ENCODE measurements at regions not wholly inside any gene's neighbourhood (a gene's known extent, or its start where the extent isn't known, plus 50 kb on each side); places are given as distances from the start of the nearest gene placed in this dataset.

DNA sequence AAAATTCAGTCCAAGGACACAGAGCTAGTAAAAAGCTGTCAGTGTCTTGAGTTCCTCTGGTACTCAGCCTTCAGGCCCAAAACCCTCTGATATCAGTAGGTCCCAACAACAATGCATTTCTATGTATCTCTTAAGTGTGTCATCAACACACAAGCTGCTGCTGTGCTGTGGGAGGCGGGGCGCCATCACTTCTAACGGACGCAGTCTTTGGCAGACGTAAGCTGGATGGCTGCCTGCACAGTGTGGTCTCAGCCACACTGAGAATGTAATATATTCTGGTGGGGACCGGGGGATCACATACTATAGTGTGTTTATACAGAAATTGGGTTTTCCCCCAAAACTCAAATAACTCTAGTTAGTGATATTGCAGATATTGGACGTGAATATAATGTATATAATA lies 123.9 kb downstream of the SUDS3 start:
- POLR2A ChIA-PET: no interaction called here
- DNase-seq (ENCODE audit: extremely low read depth in 1 of 4, low spot score in 3 of 4) (no peak), ATAC-seq (no peak), FAIRE-seq (no peak)
- H3K9me1 ChIP-seq (ENCODE audit: control insufficient read depth, insufficient read depth, low read length): no peaks in the 10 kb centered on the region
- no peak overlapping the region for H3K9ac ChIP-seq (ENCODE audit: insufficient read depth in 1 of 2, low read depth in 2 of 2, low read length in 2 of 2)
- no peaks in the 10 kb centered on the region for H3K79me2 ChIP-seq (ENCODE audit: control insufficient read depth, insufficient read depth, low read length)
- H3K4me1 ChIP-seq (replicated peaks in 1 of 2; ENCODE audit: control insufficient read depth in 2 of 2, insufficient read depth in 2 of 2, low read length in 2 of 2): no peaks in the 10 kb centered on the region
- intact Hi-C loops (cut with micrococcal nuclease) (no loop called here), in situ Hi-C loops (cut with MboI) (no loop called here)
- CTCF ChIA-PET (ENCODE audit: low intra/inter-chr PET ratio): interaction anchor here (0.6 kb wide), 1 partner anchor 98 kb away, joined by 3 read pairs; no protein-coding TSS in a partner anchor
- WGBS (ENCODE audit: insufficient coverage, low coverage, missing lambda C conversion rate): 0% methylated on average over 7 of the region's 7 CpGs
- peaks cover 0 to 2% of the 10 kb centered on the region in 2 experiments; a peak in 1 of 5 replicates for H3K27me3 ChIP-seq (ENCODE audit: control insufficient read depth in 2 of 2, insufficient read depth in 2 of 2, low read length in 2 of 2)
- TF ChIP-seq LEF1 (IDR thresholded peaks at IDR 0.05) (no peak), ELF1 (tag; IDR thresholded peaks at IDR 0.05) (no peak), TOE1 (IDR thresholded peaks at IDR 0.05; ENCODE audit: borderline replicate concordance) (no peak), TOE1 (CRISPR knock-in tag; IDR thresholded peaks at IDR 0.05; ENCODE audit: borderline replicate concordance, low read depth) (no peak), TSC22D4 (tag; IDR thresholded peaks at IDR 0.05) (no peak), ZBTB1 (CRISPR knock-in tag; IDR thresholded peaks at IDR 0.05; ENCODE audit: borderline replicate concordance, low read depth) (no peak), TCFL5 (CRISPR knock-in tag; conservative IDR thresholded peaks at IDR 0.05) (no peak), ZNF695 (CRISPR knock-in tag; IDR thresholded peaks at IDR 0.05) (no peak), TAF1 (IDR thresholded peaks at IDR 0.05; ENCODE audit: control insufficient read depth, extremely low read depth, insufficient read depth, low read length, severe bottlenecking) (no peak), NR1H2 (CRISPR knock-in tag; IDR thresholded peaks at IDR 0.05) (no peak), BCOR (IDR thresholded peaks at IDR 0.05) (no peak), PYGO2 (tag; IDR thresholded peaks at IDR 0.05) (no peak), ZNF778 (CRISPR knock-in tag; IDR thresholded peaks at IDR 0.05) (no peak), PHF8 (IDR thresholded peaks at IDR 0.05; ENCODE audit: borderline replicate concordance, low read length) (no peak), ZNF696 (CRISPR knock-in tag; conservative IDR thresholded peaks at IDR 0.05) (no peak)
- TF ChIP-seq, protein P1, sequence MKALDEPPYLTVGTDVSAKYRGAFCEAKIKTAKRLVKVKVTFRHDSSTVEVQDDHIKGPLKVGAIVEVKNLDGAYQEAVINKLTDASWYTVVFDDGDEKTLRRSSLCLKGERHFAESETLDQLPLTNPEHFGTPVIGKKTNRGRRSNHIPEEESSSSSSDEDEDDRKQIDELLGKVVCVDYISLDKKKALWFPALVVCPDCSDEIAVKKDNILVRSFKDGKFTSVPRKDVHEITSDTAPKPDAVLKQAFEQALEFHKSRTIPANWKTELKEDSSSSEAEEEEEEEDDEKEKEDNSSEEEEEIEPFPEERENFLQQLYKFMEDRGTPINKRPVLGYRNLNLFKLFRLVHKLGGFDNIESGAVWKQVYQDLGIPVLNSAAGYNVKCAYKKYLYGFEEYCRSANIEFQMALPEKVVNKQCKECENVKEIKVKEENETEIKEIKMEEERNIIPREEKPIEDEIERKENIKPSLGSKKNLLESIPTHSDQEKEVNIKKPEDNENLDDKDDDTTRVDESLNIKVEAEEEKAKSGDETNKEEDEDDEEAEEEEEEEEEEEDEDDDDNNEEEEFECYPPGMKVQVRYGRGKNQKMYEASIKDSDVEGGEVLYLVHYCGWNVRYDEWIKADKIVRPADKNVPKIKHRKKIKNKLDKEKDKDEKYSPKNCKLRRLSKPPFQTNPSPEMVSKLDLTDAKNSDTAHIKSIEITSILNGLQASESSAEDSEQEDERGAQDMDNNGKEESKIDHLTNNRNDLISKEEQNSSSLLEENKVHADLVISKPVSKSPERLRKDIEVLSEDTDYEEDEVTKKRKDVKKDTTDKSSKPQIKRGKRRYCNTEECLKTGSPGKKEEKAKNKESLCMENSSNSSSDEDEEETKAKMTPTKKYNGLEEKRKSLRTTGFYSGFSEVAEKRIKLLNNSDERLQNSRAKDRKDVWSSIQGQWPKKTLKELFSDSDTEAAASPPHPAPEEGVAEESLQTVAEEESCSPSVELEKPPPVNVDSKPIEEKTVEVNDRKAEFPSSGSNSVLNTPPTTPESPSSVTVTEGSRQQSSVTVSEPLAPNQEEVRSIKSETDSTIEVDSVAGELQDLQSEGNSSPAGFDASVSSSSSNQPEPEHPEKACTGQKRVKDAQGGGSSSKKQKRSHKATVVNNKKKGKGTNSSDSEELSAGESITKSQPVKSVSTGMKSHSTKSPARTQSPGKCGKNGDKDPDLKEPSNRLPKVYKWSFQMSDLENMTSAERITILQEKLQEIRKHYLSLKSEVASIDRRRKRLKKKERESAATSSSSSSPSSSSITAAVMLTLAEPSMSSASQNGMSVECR (CRISPR knock-in tag; IDR thresholded peaks at IDR 0.05): no peak
- H2AFZ ChIP-seq (ENCODE audit: low read depth, low read length): no peak overlapping the region
- H3K4me2 ChIP-seq (ENCODE audit: insufficient read depth, low read length): no peak overlapping the region
- no peak overlapping the region for H3K4me3 ChIP-seq
- no peak overlapping the region for H3K27ac ChIP-seq (ENCODE audit: extremely low read depth, low read depth, low read length)
- BruUV-seq (replicated peaks): no TSS peak
- no peaks in the 10 kb centered on the region for H4K20me1 ChIP-seq (replicated peaks; ENCODE audit: control insufficient read depth, insufficient read depth, low read length)
- H3K9me3 ChIP-seq (replicated peaks; ENCODE audit: control insufficient read depth, insufficient read depth, low read depth, low read length): no peaks in the 10 kb centered on the region
- H3K36me3 ChIP-seq (ENCODE audit: control insufficient read depth, insufficient read depth, low read length): no peaks in the 10 kb centered on the region
